ENCODE measurements at regions not wholly inside any gene's neighbourhood (a gene's known extent, or its start where the extent isn't known, plus 50 kb on each side); places are given as distances from the start of the nearest gene placed in this dataset.
A peak's percentile ranks its signal among the peaks of the same experiment; 100 is the strongest.

DNA sequence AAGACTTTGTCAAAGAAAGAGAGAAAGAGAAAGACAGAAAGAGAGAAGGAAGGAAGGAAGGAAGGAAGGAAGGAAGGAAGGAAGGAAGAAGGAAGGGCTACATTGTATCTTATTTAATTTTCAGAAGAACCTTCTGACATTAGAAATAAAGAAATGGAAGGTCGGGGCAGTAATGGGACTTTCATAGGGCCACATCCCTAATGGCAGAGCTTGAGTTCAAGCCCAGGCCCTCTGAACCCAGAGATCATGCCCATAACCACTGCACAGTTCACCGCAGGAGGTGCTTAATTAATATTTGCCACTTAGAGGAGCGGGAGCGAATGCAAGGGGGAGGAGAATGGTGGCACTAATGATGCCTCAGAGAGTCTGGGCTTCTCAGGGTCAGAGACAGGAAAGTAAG lies 233.3 kb downstream of the MN1 start:
- Histone ChIP-seq H3K9me3 (ENCODE audit: control insufficient read depth in 4 of 4, insufficient read depth in 3 of 4, low read length in 3 of 4) (peaks cover 0 to 10% (median 3%) of the 10 kb centered on the region in 4 donors), H3K27ac (ENCODE audit: low read depth in 1 of 2, low read length in 1 of 2) (no peak overlapping the region), H3K4me1 (ENCODE audit: control insufficient read depth in 5 of 5, insufficient read depth in 5 of 5, low read length in 5 of 5) (peaks cover 0 to 14% (median 0%) of the 10 kb centered on the region in 5 donors), H3K4me3 (no peak overlapping the region), H3K9ac (ENCODE audit: insufficient read depth in 1 of 2, low read length in 2 of 2) (no peak overlapping the region), H3K27me3 (ENCODE audit: control insufficient read depth in 3 of 3, insufficient read depth in 3 of 3, low read length in 2 of 3) (no peaks in the 10 kb centered on the region), H3K36me3 (ENCODE audit: control insufficient read depth in 4 of 4, insufficient read depth in 4 of 4, low read length in 4 of 4) (no peaks in the 10 kb centered on the region)
- ATAC-seq (ENCODE audit: insufficient read depth, low FRiP score), result no peak
- 93 to 98% methylated on average over 4 of the region's 4 CpGs for WGBS, 2 donors
- no peak for TF ChIP-seq CTCF (IDR thresholded peaks at IDR 0.05; ENCODE audit: control extremely low read depth, extremely low read depth)
- no peak for DNase-seq

DNA sequence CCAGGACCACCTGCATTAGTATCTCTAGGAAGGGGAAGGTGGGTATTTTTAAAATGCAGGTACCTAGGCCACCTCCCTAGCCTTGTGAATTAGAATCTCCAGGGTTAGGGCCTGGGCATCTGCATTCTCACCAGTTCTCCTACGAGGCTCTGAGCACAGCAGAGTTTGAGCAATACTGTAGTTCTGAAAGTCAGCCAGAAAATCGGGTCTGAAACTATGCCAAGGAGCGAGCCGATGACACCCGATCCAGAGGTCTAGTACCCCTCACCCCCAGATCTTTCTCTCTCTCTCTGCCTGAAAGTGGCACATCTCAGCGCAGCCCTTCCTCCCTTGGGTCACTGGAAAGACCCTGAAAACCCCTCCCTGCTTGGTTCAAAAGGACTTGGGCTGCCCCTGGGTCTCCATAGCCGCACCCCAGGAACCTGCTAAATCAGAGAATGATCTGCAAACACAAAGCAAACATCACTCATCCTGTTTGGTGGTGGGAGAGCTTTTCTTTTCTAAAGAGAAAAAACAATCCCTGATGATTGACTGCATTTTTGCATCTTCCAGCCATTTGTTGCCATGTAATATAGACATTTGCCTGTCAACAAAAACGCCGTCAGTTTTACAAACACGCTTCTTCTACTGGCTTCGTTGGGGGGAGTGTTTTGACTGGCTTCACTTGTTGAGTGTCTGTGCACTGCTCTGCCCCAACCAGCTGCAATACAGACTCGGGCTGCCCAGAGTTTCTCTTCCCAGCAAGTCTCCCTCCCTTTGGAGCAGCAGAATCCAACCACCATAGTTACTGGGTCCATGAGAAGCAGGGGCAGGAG lies 229.9 kb downstream of the MN1 start:
- Histone ChIP-seq H3K27ac (ENCODE audit: low read depth in 1 of 2, low read length in 1 of 2) (no peak overlapping the region), H3K27me3 (ENCODE audit: control insufficient read depth in 3 of 3, insufficient read depth in 3 of 3, low read length in 2 of 3) (peaks cover 0 to 4% (median 4%) of the 10 kb centered on the region in 3 donors), H3K4me3 (no peak overlapping the region), H3K9me3 (ENCODE audit: control insufficient read depth in 4 of 4, insufficient read depth in 3 of 4, low read length in 3 of 4) (peaks cover 0 to 5% (median 2%) of the 10 kb centered on the region in 4 donors), H3K4me1 (ENCODE audit: control insufficient read depth in 5 of 5, insufficient read depth in 5 of 5, low read length in 5 of 5) (peaks cover 0 to 33% (median 8%) of the 10 kb centered on the region in 5 donors), H3K36me3 (ENCODE audit: control insufficient read depth in 4 of 4, insufficient read depth in 4 of 4, low read length in 4 of 4) (no peaks in the 10 kb centered on the region), H3K9ac (ENCODE audit: insufficient read depth in 1 of 2, low read length in 2 of 2) (no peak overlapping the region)
- DNase-seq, result peak; percentile 40 to 59 (median 59)
- 51 to 64% methylated on average over 12 of the region's 12 CpGs for WGBS, 2 donors
- TF ChIP-seq CTCF (IDR thresholded peaks at IDR 0.05; ENCODE audit: control extremely low read depth, extremely low read depth), result no peak
- no peak for ATAC-seq (ENCODE audit: insufficient read depth, low FRiP score)

DNA sequence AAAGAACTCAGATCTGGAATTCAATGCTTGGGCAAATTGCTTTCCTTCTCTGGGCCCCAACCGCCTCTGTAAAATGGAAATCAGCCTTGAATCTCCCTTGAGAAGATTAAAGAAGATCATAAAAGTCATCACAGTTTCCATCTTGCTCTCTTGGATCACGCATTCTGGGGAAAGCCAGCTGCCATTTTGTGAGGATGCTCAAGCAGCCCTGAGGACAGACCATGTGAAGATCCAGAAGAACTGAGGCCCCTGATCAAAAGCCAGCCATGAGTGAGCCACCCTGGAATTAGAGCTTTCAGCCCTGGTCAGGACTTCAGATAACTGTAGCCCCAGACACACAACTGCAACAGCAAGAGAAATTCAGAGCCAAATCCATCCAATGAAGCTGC lies 229.3 kb downstream of the MN1 start:
- no peak overlapping the region for H3K27ac ChIP-seq (ENCODE audit: low read depth in 1 of 2, low read length in 1 of 2)
- no peak for TF ChIP-seq CTCF (IDR thresholded peaks at IDR 0.05; ENCODE audit: control extremely low read depth, extremely low read depth)
- DNase-seq (no peak), ATAC-seq (ENCODE audit: insufficient read depth, low FRiP score) (no peak)
- WGBS, 2 donors, result 93 to 96% methylated on average over 2 of the region's 2 CpGs
- H3K9me3 ChIP-seq (ENCODE audit: control insufficient read depth in 4 of 4, insufficient read depth in 3 of 4, low read length in 3 of 4), result peaks cover 0 to 5% (median 2%) of the 10 kb centered on the region in 4 donors
- H3K4me1 ChIP-seq (ENCODE audit: control insufficient read depth in 5 of 5, insufficient read depth in 5 of 5, low read length in 5 of 5), result peaks cover 0 to 39% (median 12%) of the 10 kb centered on the region in 5 donors
- peaks cover 0 to 4% (median 4%) of the 10 kb centered on the region in 3 donors for H3K27me3 ChIP-seq (ENCODE audit: control insufficient read depth in 3 of 3, insufficient read depth in 3 of 3, low read length in 2 of 3)
- no peak overlapping the region for H3K9ac ChIP-seq (ENCODE audit: insufficient read depth in 1 of 2, low read length in 2 of 2)
- H3K36me3 ChIP-seq (ENCODE audit: control insufficient read depth in 4 of 4, insufficient read depth in 4 of 4, low read length in 4 of 4), result no peaks in the 10 kb centered on the region
- no peak overlapping the region for H3K4me3 ChIP-seq

Measured in lung (tissue), 11 donors.